GM12864 (cell line): ENCODE measurements at regions not wholly inside any gene's neighbourhood (a gene's known extent, or its start where the extent isn't known, plus 50 kb on each side); places are given as distances from the start of the nearest gene placed in this dataset.

Source experiments
- DNase-seq: peaks from one replicate; pipeline ENCODE4 v3.0.0-alpha.2; 2011; ENCODE audit warnings: low read depth
- H3K4me3 ChIP-seq: 2 replicates; pipeline ENCODE4 v1.5.1; 2011; ENCODE audit warnings: mild to moderate bottlenecking, low read depth, low read length, control low read depth
- CTCF ChIP-seq: IDR thresholded peaks from 2 replicates; pipeline ENCODE4 v1.5.1; 2011; ENCODE audit warnings: low read depth, mild to moderate bottlenecking, moderate library complexity, low read length, control low read depth, inconsistent platforms; ENCODE audit errors: missing control alignments

GRCh38 chr2:136510244-136510643 lies 255.1 kb upstream of the THSD7B start:
- TF ChIP-seq CTCF: no peak
- DNase-seq: no peak
- H3K4me3 ChIP-seq: no peak overlapping the region

- no peak for DNase-seq
- TF ChIP-seq CTCF: no peak
- no peak overlapping the region for H3K4me3 ChIP-seq
These were observed 259.9 kb upstream of the THSD7B start for GRCh38 chr2:136505462-136505861.

GRCh38 chr2:136502660-136503059 lies 262.7 kb upstream of the THSD7B start:
- no peak overlapping the region for H3K4me3 ChIP-seq
- TF ChIP-seq CTCF: no peak

GRCh38 chr2:136497709-136498108 lies 267.6 kb upstream of the THSD7B start:
- no peak for DNase-seq
- TF ChIP-seq CTCF: no peak
- no peak overlapping the region for H3K4me3 ChIP-seq

More at GRCh38 chr2:136502660-136503059, 262.7 kb upstream of the THSD7B start:
- DNase-seq: no peak

GRCh38 chr2:136496966-136497365 lies 268.4 kb upstream of the THSD7B start:
- H3K4me3 ChIP-seq: no peak overlapping the region
- TF ChIP-seq CTCF: no peak
- no peak for DNase-seq

- no peak overlapping the region for H3K4me3 ChIP-seq
- DNase-seq: no peak
- TF ChIP-seq CTCF: no peak
These were observed 269.7 kb upstream of the THSD7B start for GRCh38 chr2:136495636-136496035.

- H3K4me3 ChIP-seq: no peak overlapping the region
- DNase-seq: no peak
- TF ChIP-seq CTCF: no peak
These were observed 272.4 kb upstream of the THSD7B start for GRCh38 chr2:136492901-136493300.
